ENCODE measurements at regions not wholly inside any gene's neighbourhood (a gene's known extent, or its start where the extent isn't known, plus 50 kb on each side); places are given as distances from the start of the nearest gene placed in this dataset.
A peak's percentile ranks its signal among the peaks of the same experiment; 100 is the strongest.

DNA sequence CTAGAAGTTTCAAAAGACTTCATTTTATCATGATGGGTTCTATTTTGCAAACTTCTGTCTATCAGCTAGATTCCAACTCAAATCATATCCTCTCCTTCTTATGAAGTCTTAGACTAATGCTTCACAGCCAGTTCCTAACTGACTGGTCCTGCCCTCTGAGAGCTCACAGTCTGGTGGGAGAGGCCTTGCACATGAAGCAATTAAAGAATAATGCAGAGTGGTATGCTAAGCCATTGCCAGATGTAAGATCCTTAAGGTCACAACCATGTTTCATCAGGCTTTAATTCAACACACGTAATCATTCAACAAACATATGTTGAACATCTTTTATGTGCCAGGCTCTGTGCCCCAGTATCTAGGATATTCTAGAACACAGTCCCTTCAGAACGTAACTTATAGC, 125.8 kb upstream of the TMPO start:
- Histone ChIP-seq H3K9me2 (replicated peaks; ENCODE audit: insufficient read depth, low read length) (no peaks in the 10 kb centered on the region), H3K36me3 (ENCODE audit: low read length) (no peaks in the 10 kb centered on the region), H3K4me2 (ENCODE audit: low read depth, low read length, poor library complexity, severe bottlenecking) (no peak overlapping the region), H3K9ac (ENCODE audit: low read length) (no peak overlapping the region), H2AFZ (ENCODE audit: low read depth, low read length, severe bottlenecking) (no peak overlapping the region), H4K20me1 (ENCODE audit: low read depth, low read length) (no peaks in the 10 kb centered on the region), H3K27ac (ENCODE audit: low read depth, low read length) (no peak overlapping the region), H3F3A (ENCODE audit: insufficient read depth) (no peaks in the 10 kb centered on the region), H3K4me3 (ENCODE audit: insufficient read depth, low read length, poor library complexity, severe bottlenecking) (no peak overlapping the region), H3K27me3 (ENCODE audit: low read length) (no peaks in the 10 kb centered on the region), H3K79me2 (ENCODE audit: insufficient read depth, low read length) (no peaks in the 10 kb centered on the region), H3K9me3 (ENCODE audit: insufficient read depth, low read length) (no peaks in the 10 kb centered on the region)
- no peak for TF ChIP-seq CTCF (IDR thresholded peaks at IDR 0.05; ENCODE audit: insufficient read depth, low read length, poor library complexity, severe bottlenecking)
- TF ChIP-seq EZH2phosphoT487 (conservative IDR thresholded peaks at IDR 0.05; ENCODE audit: low read length) = no peak

GRCh38 chr12:98397323-98398105, 117.9 kb upstream of the TMPO start:
- Histone ChIP-seq H3K9me3 (ENCODE audit: insufficient read depth, low read length) (no peaks in the 10 kb centered on the region), H3K79me2 (ENCODE audit: insufficient read depth, low read length) (no peaks in the 10 kb centered on the region), H3K9ac (ENCODE audit: low read length) (peak overlapping the region; percentile 5; the same call in 1 of the 2 replicates), H3K36me3 (ENCODE audit: low read length) (no peaks in the 10 kb centered on the region), H3F3A (ENCODE audit: insufficient read depth) (no peaks in the 10 kb centered on the region), H3K4me2 (ENCODE audit: low read depth, low read length, poor library complexity, severe bottlenecking) (peak overlapping the region; percentile 54), H3K27ac (ENCODE audit: low read depth, low read length) (no peak overlapping the region), H3K9me2 (replicated peaks; ENCODE audit: insufficient read depth, low read length) (no peaks in the 10 kb centered on the region), H2AFZ (ENCODE audit: low read depth, low read length, severe bottlenecking) (peak overlapping the region; percentile 79), H3K4me3 (ENCODE audit: insufficient read depth, low read length, poor library complexity, severe bottlenecking) (no peak overlapping the region), H3K27me3 (ENCODE audit: low read length) (no peaks in the 10 kb centered on the region), H4K20me1 (ENCODE audit: low read depth, low read length) (no peaks in the 10 kb centered on the region)
- TF ChIP-seq CTCF (IDR thresholded peaks at IDR 0.05; ENCODE audit: insufficient read depth, low read length, poor library complexity, severe bottlenecking) (peak; percentile 83), EZH2phosphoT487 (conservative IDR thresholded peaks at IDR 0.05; ENCODE audit: low read length) (no peak)

DNA sequence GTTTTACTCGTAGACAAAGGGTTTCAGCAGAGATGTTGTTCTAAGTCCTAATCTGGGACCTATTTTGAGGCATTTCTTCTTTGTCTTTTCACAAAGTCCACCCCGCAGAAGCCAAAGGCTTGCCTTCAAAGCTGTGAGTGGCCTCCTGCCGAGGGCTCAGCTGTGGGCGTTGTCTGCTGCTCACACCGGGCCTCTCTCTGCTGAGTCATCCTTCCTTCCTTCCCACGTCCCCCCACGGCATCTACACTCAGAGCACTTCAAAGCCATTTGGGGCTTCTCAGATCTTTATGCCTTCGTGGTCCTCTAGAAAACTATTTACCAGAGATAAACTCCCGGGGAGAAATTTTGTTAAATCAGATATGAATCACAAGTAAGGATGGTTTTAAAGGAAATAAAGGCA, 115.9 kb upstream of the TMPO start:
- H3K9ac ChIP-seq (ENCODE audit: low read length) = no peak overlapping the region
- no peak overlapping the region for H3K4me3 ChIP-seq (ENCODE audit: insufficient read depth, low read length, poor library complexity, severe bottlenecking)
- no peaks in the 10 kb centered on the region for H3K36me3 ChIP-seq (ENCODE audit: low read length)
- H4K20me1 ChIP-seq (ENCODE audit: low read depth, low read length) = no peaks in the 10 kb centered on the region
- no peaks in the 10 kb centered on the region for H3F3A ChIP-seq (ENCODE audit: insufficient read depth)
- no peaks in the 10 kb centered on the region for H3K9me2 ChIP-seq (replicated peaks; ENCODE audit: insufficient read depth, low read length)
- H3K27me3 ChIP-seq (ENCODE audit: low read length) = no peaks in the 10 kb centered on the region
- H3K79me2 ChIP-seq (ENCODE audit: insufficient read depth, low read length) = no peaks in the 10 kb centered on the region
- H3K27ac ChIP-seq (ENCODE audit: low read depth, low read length) = no peak overlapping the region
- H2AFZ ChIP-seq (ENCODE audit: low read depth, low read length, severe bottlenecking) = peak overlapping the region; percentile 27
- no peaks in the 10 kb centered on the region for H3K9me3 ChIP-seq (ENCODE audit: insufficient read depth, low read length)
- no peak overlapping the region for H3K4me2 ChIP-seq (ENCODE audit: low read depth, low read length, poor library complexity, severe bottlenecking)
- TF ChIP-seq CTCF (IDR thresholded peaks at IDR 0.05; ENCODE audit: insufficient read depth, low read length, poor library complexity, severe bottlenecking) (no peak), EZH2phosphoT487 (conservative IDR thresholded peaks at IDR 0.05; ENCODE audit: low read length) (no peak)
